Dedifferentiated amniotic fluid mesenchymal stem cell (primary cell): ENCODE measurements at regions not wholly inside any gene's neighbourhood (a gene's known extent, or its start where the extent isn't known, plus 50 kb on each side); places are given as distances from the start of the nearest gene placed in this dataset.
A peak's percentile ranks its signal among the peaks of the same experiment; 100 is the strongest.

Experiments used
- DNase-seq: peaks from one replicate; pipeline ENCODE4 v3.0.0-alpha.2; 2016; ENCODE audit errors: extremely low spot score

DNA sequence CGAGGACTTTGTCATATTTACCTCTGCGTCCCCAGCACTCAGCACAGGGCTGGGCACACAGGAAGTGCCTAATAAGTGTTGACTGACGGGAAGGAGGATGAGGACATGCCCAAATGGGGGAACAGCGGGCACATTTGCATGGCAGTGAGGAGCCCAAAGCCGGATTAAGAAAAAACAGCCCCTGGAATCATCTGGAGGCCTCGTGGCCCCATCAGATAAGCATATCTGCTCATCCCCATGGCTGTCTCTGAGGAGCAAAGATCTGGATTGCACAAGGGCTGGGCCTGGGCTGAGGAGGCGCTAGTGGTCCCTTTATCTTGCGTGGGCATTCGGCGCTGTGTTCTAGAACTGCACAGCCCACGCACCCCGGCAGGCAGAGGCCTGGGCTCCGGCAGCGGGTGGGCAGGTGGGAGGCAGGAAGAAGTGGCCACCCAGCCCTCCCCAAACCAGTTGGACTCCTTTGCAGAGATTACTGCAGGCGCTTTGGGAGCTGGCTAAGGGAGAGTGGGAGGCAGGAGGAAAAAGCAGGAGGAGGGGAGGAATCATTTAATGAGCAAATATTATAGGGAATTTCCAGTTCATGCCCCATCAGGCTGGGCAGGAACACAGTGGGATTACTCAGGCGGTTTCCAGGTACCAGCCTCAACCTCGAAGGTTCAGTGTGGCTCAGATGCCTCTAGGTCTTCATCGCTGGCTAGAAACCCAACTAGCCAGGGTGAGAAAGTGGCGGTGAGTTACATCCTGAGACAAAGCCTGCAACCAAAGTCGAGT is 108.1 kb downstream of the CEBPB start:
- DNase-seq, result no peak

- no peak for DNase-seq
Observed at GRCh38 chr20:50299325-50299629, 108.6 kb downstream of the CEBPB start.

GRCh38 chr20:50301165-50301564 is 110.5 kb downstream of the CEBPB start:
- no peak for DNase-seq

- DNase-seq, result no peak
Observed at GRCh38 chr20:50301712-50302111, 111.1 kb downstream of the CEBPB start.

DNA sequence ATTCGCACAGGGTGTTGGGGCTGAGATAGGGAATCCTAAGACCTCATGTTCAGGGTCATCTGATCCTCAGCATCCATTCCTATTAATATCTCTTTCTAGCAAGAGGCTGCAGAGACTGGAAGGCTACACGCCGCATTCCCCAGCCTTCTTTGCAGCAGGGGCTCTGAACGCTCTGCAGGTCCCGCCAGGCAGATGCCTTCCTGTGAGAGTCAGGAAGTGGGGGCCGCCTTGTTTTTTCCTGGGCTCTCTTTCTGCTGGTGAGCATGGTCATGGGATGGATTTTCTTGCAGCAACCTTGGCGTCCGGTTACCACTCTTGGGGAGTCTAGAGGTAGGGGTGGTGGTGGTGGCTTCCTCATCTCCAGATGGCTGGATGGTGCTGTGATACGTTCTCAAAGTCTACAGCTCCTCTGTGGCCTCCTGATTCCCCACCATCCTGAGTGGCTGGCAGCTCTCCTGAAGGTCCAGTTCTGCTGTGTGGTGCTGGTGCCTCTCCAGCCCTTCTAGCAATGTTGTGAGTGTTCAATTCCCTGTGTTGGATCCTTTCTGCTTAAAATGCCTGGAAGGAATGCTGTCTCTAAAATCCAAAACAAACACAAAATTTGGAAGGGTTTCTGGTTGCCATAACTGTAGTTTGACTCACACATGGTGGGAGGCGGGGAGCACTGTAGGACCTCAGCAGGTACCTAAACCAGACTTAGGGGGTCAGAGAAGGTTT is 111.9 kb downstream of the CEBPB start:
- DNase-seq, result peak; percentile 57

GRCh38 chr20:50303573-50304500 is 113.2 kb downstream of the CEBPB start:
- no peak for DNase-seq

DNA sequence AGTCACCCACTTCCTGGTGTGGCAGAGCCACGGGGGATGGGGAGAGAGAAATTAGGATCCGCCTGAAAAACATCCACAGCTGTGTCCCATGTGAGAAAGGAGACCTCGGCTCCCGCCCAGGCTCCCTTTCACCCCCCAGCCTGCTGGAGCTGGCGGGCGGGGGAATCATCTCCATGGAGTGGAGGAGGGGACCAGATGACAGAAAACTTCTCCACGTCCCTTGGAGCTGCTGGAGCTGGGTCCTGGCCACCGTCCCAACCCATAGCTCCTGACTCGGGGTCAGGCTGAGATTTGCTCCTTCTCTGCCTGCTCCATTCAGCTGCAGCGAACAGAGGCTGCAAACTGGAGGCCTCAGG is 113.8 kb downstream of the CEBPB start:
- DNase-seq, result no peak

DNA sequence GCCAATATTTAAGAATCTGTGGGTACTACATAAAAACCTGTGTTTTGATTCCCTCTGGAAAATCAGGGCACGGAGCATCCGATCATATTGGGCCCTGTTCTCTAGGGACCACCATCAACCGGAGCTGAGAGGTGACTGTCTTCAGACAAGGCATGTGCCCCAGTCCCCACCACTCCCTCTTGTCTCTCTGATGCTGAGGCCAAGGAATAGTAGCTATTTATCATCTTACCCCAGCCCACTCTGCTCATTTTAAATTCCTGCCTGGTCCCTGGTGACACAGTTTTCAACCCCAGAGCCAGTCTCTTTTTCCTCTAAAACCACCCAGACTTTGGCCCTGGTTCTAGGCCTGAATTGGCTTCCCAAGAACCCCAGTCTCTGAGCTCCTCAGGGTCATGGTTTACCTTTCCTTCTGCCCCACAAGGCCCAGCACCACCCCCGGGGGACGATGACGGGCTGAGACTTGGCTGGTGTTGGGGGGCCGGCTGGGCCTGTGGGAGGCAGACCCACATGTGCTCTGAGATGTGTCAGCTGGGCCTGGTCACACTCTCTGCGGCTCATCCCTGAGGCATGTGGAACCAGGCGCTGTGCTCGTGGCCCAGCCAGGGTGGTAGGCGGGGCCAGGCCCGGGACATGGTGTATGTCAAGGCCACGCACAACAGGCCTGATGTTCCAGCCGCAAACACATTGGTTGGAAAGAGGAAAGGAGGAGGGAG is 114.4 kb downstream of the CEBPB start:
- peak; percentile 77 for DNase-seq

GRCh38 chr20:50305636-50306477 is 115.2 kb downstream of the CEBPB start:
- no peak for DNase-seq

DNA sequence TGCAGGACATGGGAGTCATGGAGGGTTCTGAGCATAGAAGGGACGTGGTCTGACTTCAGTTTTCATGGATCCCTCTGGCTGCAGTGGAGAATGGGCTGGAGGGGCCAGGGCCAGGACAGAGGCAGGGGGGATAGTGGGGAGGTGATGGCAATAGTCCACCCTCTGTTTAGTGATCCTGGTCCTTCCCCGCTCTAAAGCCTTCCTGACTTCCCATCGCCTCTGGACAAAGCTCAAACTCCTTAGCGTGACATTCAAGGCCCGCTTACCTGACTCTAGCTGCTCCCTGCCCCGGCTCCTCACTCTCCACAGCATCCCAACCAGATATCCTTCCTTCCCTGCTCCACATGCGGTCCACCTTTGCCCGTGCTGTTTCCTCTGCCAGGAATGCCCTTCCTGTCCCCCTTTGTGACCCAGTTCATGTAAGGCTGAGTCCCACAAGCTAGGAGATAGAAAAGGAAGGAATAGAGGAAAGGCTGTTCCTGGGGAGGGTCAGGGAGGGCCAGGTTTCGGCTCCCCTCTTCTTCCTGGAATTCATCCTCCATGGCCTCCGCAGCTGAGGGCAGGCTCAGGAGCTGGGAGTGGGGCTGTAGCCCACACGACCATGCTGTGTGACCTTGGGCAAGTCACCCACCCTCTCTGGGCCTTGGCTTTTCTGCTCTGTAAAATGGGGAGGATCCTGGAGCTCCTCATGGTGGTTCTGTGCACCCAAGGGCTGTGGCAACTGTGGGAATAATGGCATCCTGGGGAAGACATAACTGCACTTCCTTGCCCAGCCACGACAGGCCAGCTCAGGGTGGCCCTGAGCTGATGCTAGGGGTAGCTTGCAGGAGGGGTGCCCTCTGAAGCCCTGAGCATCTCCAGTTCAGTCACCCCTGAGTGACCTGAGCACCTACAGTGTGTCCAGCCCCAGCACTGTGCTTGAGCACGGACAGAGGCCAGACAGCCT is 116.1 kb downstream of the CEBPB start:
- no peak for DNase-seq

DNA sequence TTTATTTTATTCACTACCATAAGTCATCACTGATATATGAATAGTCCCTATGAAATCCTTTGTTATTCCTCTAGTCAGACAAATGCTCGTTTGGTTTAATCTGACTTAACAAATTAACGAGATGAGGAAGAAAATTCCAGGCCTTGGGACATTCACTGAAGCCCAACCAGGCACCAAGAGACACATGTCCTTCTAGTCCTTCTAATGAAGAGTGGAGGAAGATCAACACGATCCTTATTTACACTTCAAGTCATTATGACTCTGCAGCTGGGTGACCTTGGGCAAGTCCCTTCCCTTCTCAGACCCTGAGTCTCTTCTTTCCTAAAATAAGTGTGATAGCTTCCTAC is 117.5 kb downstream of the CEBPB start:
- DNase-seq, result no peak

DNA sequence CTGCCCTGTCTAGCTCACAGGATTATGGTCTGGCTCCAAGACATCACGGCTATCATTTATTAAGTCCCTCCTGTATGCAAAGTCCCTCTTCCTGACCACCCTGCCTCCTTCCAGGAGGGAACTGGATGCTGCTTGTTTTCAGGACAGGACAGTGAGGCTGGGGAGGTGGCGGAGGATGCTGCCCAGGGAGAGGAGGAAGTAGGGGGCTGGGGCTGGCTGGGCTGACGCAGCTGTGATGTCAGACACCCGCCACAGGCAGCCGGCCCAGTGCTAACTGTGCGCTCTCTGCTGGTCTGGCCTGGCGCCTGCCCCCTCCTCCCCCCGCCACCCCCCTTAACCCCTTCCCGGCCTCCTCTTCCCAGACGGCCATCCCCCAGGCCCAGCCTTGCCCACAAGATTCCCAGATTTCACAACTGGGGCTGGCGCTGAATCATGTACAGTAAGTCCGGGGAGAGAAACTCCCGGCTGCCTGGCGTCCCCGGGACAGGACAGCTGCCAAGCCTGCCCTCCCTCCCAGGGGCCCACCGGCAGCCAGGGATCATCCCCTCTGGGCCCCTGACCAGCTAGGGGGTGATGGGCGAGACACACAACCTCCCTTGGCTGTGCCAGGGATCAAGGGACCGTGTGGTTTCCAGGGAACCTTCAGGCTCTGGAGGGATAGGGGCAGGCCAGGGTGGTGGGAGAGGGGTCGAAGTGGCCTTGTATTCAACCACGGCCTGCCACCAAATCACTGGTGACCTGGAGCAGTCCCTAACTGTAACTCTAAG is 118.1 kb downstream of the CEBPB start:
- DNase-seq, result peak; percentile 95

DNA sequence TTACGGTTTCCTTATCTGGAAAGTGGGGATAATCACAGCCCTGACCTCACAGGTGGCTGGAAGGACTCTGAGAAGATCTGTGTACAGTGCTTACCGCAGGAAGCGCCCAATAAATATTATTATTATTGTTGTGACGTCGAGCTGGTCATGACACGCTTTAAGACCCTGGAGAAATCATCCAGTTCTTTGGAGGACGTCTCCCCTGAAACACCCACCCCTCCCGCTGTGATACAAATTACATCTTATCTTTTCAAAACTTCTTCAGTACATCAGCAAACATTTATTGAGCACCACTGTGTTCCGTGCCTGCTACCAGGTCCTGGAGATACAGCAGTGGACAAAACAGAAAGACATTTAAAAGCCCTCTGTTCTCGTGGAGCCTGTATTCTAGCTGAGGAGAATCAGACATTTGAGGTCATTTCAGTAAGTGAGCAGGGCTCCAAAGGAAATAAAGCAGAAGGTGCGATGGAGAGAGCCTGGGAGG is 118.7 kb downstream of the CEBPB start:
- DNase-seq, result no peak

DNA sequence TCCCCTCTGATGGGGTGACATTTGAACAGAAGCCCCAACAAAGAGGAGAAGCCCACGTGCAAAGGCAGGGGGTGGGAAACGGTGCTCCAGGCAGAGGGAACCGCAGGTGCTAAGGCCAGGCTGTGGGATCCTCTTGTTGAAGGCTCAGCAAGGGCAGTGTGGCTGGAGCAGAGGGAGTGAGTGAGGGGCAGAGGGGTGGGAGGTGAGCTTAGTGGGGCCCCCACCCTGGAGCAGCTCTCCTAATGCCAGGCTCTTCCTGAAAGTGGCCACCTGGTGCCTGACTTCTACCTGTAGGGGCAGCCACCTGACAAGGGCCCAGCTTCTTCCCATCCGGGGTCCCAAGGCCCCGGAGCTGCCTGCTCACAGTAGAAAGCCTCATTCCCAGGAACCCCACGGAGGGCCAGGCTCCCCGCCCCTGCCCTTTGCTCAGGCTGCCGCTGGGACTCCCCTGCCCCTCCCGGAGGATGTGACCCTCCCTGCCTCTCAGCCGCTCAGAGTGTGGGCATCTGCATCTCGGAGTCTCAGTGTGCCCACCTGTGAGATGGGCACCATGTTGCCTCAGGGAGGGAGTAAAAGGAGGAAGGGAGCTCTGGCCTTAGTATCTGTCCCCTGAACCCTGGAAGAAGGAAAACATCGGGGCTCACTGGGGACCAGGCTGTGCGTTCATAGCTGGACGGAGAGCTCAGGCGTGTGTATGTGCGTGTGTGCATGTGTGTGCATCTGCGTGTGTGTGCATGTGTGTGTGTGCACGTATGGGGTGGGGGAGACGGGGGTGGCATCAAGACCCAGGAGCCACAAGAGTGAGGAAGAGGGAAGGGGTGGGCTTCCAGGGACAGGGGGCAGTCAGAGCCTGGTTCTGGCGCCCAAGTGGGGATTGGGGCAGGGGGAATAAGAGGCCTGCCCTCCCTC is 119.4 kb downstream of the CEBPB start:
- DNase-seq, result no peak

- no peak for DNase-seq
Observed at GRCh38 chr20:50310673-50311051, 120.0 kb downstream of the CEBPB start.

DNA sequence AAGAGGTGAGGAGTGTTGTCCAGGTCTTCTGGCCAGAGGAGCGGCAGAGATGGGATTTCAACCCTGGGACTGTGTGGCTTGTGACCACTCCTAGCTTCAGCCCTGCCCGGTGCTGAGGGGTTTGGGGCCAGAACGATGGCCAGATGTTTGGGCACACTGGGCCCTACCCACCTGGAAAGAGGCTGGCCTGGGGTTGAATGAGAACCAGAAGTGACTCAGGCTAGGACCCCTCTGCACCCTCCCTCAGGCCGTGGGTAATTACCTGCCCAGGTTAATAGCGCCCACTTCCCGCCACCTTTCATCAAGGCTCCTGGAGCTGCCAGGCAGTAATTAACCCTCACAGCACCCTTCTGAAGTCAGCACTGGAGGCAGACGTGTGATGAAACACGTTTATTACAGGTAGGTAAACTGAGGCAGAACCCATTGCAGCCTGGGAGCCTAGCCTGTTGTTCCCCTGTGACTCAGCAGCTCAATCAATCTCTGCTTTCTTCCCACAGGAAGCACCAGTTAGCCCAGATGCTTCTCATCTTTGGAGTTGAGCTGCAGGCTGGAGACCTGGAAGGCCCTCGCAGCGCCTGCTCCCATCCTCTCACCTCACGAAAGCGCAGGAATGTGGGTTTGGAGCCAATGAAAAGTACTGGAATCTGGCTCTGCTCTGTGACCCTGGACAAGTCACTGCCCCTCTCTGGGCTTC is 120.8 kb downstream of the CEBPB start:
- DNase-seq, result no peak

GRCh38 chr20:50312002-50312681 is 121.5 kb downstream of the CEBPB start:
- no peak for DNase-seq
